IMR-90 (cell line): ENCODE measurements at regions not wholly inside any gene's neighbourhood (a gene's known extent, or its start where the extent isn't known, plus 50 kb on each side); places are given as distances from the start of the nearest gene placed in this dataset.

Experiments
- MAZ ChIP-seq: IDR thresholded peaks from 2 replicates; pipeline ENCODE4 v1.6.1; 2012; ENCODE audit warnings: low read depth, mild to moderate bottlenecking, low read length, improper control_type of control experiment, moderate library complexity, borderline replicate concordance
- MXI1 ChIP-seq: IDR thresholded peaks from 2 replicates; pipeline ENCODE4 v1.6.1; 2012; ENCODE audit warnings: low read depth, mild to moderate bottlenecking, low read length, moderate library complexity, borderline replicate concordance
- POLR2A ChIP-seq: IDR thresholded peaks from 2 replicates; pipeline ENCODE4 v1.6.1; 2012; ENCODE audit warnings: mild to moderate bottlenecking, low read depth, low read length
- RAD21 ChIP-seq: IDR thresholded peaks from 2 replicates; pipeline ENCODE4 v1.6.1; 2012; ENCODE audit warnings: low read length, improper control_type of control experiment
- RCOR1 ChIP-seq: IDR thresholded peaks from 2 replicates; pipeline ENCODE4 v1.6.1; 2012; ENCODE audit warnings: mild to moderate bottlenecking, low read length, improper control_type of control experiment; ENCODE audit not compliant: insufficient replicate concordance
- TF ChIP-seq, protein P1 (sequence below): conservative IDR thresholded peaks from 2 replicates; pipeline ENCODE4 v1.5.1; 2012; ENCODE audit warnings: mild to moderate bottlenecking, low read depth, low read length, improper control_type of control experiment

DNA sequence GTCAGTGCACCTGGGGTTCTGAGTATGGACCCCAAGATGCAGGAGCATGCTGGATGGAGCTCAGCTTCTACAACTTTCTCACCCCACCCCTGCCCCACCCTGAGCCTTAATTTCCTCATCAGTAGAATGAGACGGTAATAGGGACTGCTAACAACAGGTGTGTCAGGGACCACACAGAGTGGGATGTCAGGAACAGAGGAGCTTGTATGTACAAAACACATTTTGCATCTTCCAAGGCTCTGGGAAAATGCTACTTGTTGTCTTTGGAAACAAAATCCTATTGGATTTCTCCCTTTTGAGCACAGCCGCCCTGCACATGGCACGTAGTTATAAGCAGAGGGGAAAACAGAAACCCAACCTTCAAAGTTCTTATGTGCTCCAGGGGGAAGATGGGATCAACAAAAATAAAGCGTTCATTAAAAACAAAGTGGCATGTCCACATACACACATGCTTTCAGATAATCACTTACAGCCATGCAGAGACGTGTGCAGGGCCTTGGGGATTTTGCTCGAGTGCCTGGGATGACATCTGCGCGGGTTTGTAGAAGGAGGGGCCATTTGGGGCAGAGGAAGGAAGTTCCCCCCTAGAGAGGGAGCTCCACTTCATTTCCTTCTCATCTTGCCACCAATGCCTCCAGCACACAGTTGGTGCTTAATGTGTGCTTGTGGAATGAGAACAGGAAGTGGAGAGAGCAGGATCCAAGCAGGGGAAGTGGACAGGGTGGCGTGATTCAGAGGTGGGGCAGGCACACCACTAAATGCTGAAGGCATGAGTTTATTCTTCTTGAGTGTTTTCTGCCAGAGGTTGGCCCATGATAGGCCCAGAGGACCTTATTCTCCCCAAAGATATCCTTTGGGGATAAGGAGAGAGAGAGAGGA, 138.9 kb downstream of the SMIM20 start:
- TF ChIP-seq, protein P1, sequence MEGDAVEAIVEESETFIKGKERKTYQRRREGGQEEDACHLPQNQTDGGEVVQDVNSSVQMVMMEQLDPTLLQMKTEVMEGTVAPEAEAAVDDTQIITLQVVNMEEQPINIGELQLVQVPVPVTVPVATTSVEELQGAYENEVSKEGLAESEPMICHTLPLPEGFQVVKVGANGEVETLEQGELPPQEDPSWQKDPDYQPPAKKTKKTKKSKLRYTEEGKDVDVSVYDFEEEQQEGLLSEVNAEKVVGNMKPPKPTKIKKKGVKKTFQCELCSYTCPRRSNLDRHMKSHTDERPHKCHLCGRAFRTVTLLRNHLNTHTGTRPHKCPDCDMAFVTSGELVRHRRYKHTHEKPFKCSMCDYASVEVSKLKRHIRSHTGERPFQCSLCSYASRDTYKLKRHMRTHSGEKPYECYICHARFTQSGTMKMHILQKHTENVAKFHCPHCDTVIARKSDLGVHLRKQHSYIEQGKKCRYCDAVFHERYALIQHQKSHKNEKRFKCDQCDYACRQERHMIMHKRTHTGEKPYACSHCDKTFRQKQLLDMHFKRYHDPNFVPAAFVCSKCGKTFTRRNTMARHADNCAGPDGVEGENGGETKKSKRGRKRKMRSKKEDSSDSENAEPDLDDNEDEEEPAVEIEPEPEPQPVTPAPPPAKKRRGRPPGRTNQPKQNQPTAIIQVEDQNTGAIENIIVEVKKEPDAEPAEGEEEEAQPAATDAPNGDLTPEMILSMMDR = no peak
- TF ChIP-seq MXI1 = no peak
- TF ChIP-seq POLR2A = no peak
- TF ChIP-seq RCOR1 = no peak
- no peak for TF ChIP-seq RAD21
- TF ChIP-seq MAZ = no peak
